HepG2 (cell line): ENCODE measurements at regions not wholly inside any gene's neighbourhood (a gene's known extent, or its start where the extent isn't known, plus 50 kb on each side); places are given as distances from the start of the nearest gene placed in this dataset.

ENCODE experiments used
- ATAC-seq: fragments of 200-7000 bp; cut with Tn5 transposase; 3 replicates; pipeline ENCODE4 v1.9.1; 2020; ENCODE audit warnings: mild to moderate bottlenecking, moderate library complexity
- BruUV-seq: library from RNA; stranded (reverse); fragments of 400-500 nt; replicated peaks from 2 replicates; lab custom pipeline; 2021; lab: Mats Ljungman, UMichigan
- CTCF ChIA-PET: fragments of 300-600 bp; formaldehyde crosslinking; extraction: SDS; loops from one replicate; lab custom pipeline; 2021; ENCODE audit warnings: low total read pairs, inconsistent platforms, low intra/inter-chr PET ratio; lab: Yijun Ruan, JAX
- POLR2A ChIA-PET: fragments of 350-600 bp; sonication (Branson Sonifier 250); formaldehyde crosslinking; loops from one replicate; lab custom pipeline; 2020; ENCODE audit warnings: antibody characterized with exemption, inconsistent platforms; lab: Yijun Ruan, JAX
- DNase-seq: peaks from one replicate; pipeline ENCODE4 v3.0.0-alpha.2; 2015; ENCODE audit warnings: low spot score
- FAIRE-seq: peaks from 3 replicates; lab custom pipeline; 2011; peaks lifted over from hg19 to GRCh38; lab: Jason Lieb, UNC
- H2AFZ ChIP-seq: one replicate; pipeline ENCODE4 v1.6.1; 2011; ENCODE audit warnings: low read length, inconsistent platforms
- H3K27ac ChIP-seq: fragments of 300-600 bp; 3 replicates; pipeline ENCODE4 v1.8.0; 2011; ENCODE audit warnings: mixed run types, mild to moderate bottlenecking, mixed read lengths, low read length, inconsistent platforms; ENCODE audit not compliant: insufficient read depth; ENCODE audit errors: extremely low read length
- H3K27me3 ChIP-seq, 2 experiments: fragments of 200-600 bp in 1 of 2; 2 replicates in 1 of 2; 3 replicates in 1 of 2; pipeline versions ENCODE4 v1.6.0 to v1.8.0; 2011; ENCODE audit warnings: low read length in 2 of 2, mild to moderate bottlenecking in 2 of 2, moderate library complexity in 2 of 2, inconsistent platforms in 1 of 2; ENCODE audit not compliant: insufficient read depth in 2 of 2, control insufficient read depth in 1 of 2
- H3K36me3 ChIP-seq, 2 experiments: fragments of 200-600 bp in 1 of 2; replicated peaks in 1 of 2; 2 replicates in 1 of 2; 3 replicates in 1 of 2; pipeline versions ENCODE4 v1.5.1 to v1.8.0; 2011; ENCODE audit warnings: low read length in 2 of 2, inconsistent platforms in 1 of 2; ENCODE audit not compliant: insufficient read depth in 2 of 2, control insufficient read depth in 1 of 2
- H3K4me1 ChIP-seq: 2 replicates; pipeline ENCODE4 v1.5.1; 2012; ENCODE audit warnings: low read length, inconsistent platforms; ENCODE audit not compliant: insufficient read depth
- H3K4me2 ChIP-seq: 2 replicates; pipeline ENCODE4 v1.6.0; 2011; ENCODE audit warnings: low read depth, low read length, inconsistent platforms
- H3K4me3 ChIP-seq, 3 experiments: fragments of 200-600 bp in 1 of 3; sonication (generic), shearing (Covaris generic) in 1 of 3; replicated peaks in 1 of 3; 2 replicates each; pipeline ENCODE4 v1.5.1; 2011 to 2016; ENCODE audit warnings: low read length in 3 of 3, inconsistent platforms in 2 of 3, low read depth in 2 of 3, mild to moderate bottlenecking in 2 of 3, control low read depth in 1 of 3, mixed read lengths in 1 of 3; ENCODE audit not compliant: insufficient read depth in 1 of 3
- H3K79me2 ChIP-seq: one replicate; pipeline ENCODE4 v1.6.1; 2011; ENCODE audit warnings: low read length, inconsistent platforms; ENCODE audit not compliant: insufficient read depth
- H3K9ac ChIP-seq: 2 replicates; pipeline ENCODE4 v1.6.0; 2011; ENCODE audit warnings: mild to moderate bottlenecking, low read depth, low read length, inconsistent platforms; ENCODE audit not compliant: insufficient read depth
- H3K9me3 ChIP-seq: 2 replicates; pipeline ENCODE4 v1.5.1; 2012; ENCODE audit warnings: mild to moderate bottlenecking, low read length
- H4K20me1 ChIP-seq: 2 replicates; pipeline ENCODE4 v1.6.0; 2011; ENCODE audit warnings: inconsistent platforms, mild to moderate bottlenecking, low read length, moderate library complexity; ENCODE audit not compliant: insufficient read depth
- AHR ChIP-seq: IDR thresholded peaks from 2 replicates; pipeline ENCODE4 v1.6.1; 2018; ENCODE audit warnings: missing genetic modification reagents, missing compliant biosample characterization
- ARNT2 ChIP-seq: sonication (generic); formaldehyde crosslinking; IDR thresholded peaks from 2 replicates; pipeline ENCODE4 v1.8.0; 2022; ENCODE audit warnings: mild to moderate bottlenecking, low read depth, missing genetic modification reagents, moderate library complexity
- BRCA1 ChIP-seq: sonication (generic); formaldehyde crosslinking; IDR thresholded peaks from 2 replicates; pipeline ENCODE4 v1.4.0; 2020; ENCODE audit warnings: missing genetic modification reagents
- MIXL1 ChIP-seq: IDR thresholded peaks from 2 replicates; pipeline ENCODE4 v1.6.1; 2016
- NR2C2 ChIP-seq: sonication (generic); formaldehyde crosslinking; IDR thresholded peaks from 2 replicates; pipeline ENCODE4 v1.4.0; 2020; ENCODE audit warnings: missing genetic modification reagents, mild to moderate bottlenecking, moderate library complexity, borderline replicate concordance
- ZNF567 ChIP-seq: sonication (generic); formaldehyde crosslinking; IDR thresholded peaks from 2 replicates; pipeline ENCODE4 v1.8.1; 2023; ENCODE audit warnings: mild to moderate bottlenecking, missing genetic modification reagents, borderline replicate concordance
- ZNF644 ChIP-seq: IDR thresholded peaks from 2 replicates; pipeline ENCODE4 v1.6.1; 2016; ENCODE audit warnings: low read depth
- ZNF883 ChIP-seq: sonication (generic); formaldehyde crosslinking; IDR thresholded peaks from 2 replicates; pipeline ENCODE4 v1.5.1; 2020; ENCODE audit warnings: mild to moderate bottlenecking, missing genetic modification reagents; ENCODE audit errors: not compliant biosample characterization
- WGBS: methylation state at CpG from one replicate; pipeline ENCODE4 v1.1.6; 2017; ENCODE audit warnings: low lambda C conversion rate; 5-methylcytosine and 5-hydroxymethylcytosine counted together
- in situ Hi-C: cut with HindIII; loops from 2 replicates; pipeline ENCODE4 v1.10.0; 2017; ENCODE audit warnings: low pct_unique_long_range_greater_than_20kb; ENCODE audit not compliant: extremely low pct_ligation_motif_present
- intact Hi-C: fragments of 100-400 bp; cut with micrococcal nuclease; formaldehyde crosslinking; loops from one replicate; pipeline ENCODE4 v1.10.0; 2022; ENCODE audit not compliant: unreplicated experiment
- TF ChIP-seq, protein P1 (sequence below): sonication (generic); formaldehyde crosslinking; IDR thresholded peaks from 2 replicates; pipeline ENCODE4 v1.9.0; 2021; ENCODE audit warnings: missing genetic modification reagents, borderline replicate concordance
- TF ChIP-seq, protein P2 (sequence below): sonication (generic); IDR thresholded peaks from 2 replicates; pipeline ENCODE4 v1.6.1; 2016; ENCODE audit warnings: low read depth, borderline replicate concordance

DNA sequence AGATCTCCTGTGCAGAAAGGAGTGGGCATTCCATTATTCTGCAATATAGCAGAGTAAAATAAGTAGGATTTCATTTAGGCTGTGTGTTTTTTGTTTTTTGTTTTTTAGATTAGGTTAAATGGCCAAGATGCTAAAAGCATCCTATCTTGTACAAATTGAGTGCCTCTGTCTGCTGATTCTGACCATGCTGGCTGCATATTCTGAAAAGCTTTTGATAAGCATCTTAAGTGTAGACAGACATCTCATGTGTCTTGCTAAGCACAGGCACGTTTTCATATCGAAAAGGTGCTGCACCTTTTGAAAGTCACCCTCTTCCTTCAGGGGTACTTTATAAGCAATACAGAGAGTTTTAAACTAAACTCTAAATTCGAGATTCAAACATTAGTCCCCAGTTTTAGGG lies 74.0 kb upstream of the BCL11A start (continued):
- TF ChIP-seq, protein P1, sequence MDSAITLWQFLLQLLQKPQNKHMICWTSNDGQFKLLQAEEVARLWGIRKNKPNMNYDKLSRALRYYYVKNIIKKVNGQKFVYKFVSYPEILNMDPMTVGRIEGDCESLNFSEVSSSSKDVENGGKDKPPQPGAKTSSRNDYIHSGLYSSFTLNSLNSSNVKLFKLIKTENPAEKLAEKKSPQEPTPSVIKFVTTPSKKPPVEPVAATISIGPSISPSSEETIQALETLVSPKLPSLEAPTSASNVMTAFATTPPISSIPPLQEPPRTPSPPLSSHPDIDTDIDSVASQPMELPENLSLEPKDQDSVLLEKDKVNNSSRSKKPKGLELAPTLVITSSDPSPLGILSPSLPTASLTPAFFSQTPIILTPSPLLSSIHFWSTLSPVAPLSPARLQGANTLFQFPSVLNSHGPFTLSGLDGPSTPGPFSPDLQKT (CRISPR knock-in tag): no peak
- TF ChIP-seq ZNF644 (CRISPR knock-in tag): no peak
- TF ChIP-seq ZNF567 (CRISPR knock-in tag): no peak
- TF ChIP-seq NR2C2 (CRISPR knock-in tag): no peak

DNA sequence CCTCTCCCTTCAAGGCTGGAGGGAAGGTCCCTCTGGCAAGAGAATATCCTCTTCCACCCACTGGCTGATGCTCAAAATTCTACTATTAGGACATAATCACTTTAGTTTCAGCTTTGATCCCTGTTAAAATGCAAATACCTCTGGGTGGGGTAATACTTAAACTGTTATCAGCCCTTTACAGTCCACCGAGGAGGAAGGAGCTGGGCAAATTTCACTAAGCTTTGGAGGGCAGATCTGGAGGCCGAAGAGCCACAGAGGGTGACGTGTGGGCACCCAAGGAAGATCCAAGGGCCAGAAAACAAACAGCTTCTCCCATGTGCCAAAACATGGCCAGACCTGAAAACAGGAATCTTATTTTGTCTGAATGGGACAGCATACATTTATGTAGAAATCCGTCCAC lies 74.6 kb upstream of the BCL11A start:
- no peak for DNase-seq
- WGBS: 11% methylated on average over 4 of the region's 4 CpGs

More for the DNA sequence above, 74.6 kb upstream of the BCL11A start:
- no peak overlapping the region for H3K27ac ChIP-seq
- ATAC-seq (no peak), FAIRE-seq (no peak)
- intact Hi-C loops: no loop called here
- H3K9ac ChIP-seq: no peak overlapping the region
- peaks cover 0 to 9% of the 10 kb centered on the region in 2 experiments; a peak in 2 of 5 replicates for H3K27me3 ChIP-seq
- in situ Hi-C loops: no loop called here
- CTCF ChIA-PET: no interaction called here
- no TSS peak for BruUV-seq
- H3K79me2 ChIP-seq: no peaks in the 10 kb centered on the region
- no peak overlapping the region for H3K4me2 ChIP-seq
- H3K36me3 ChIP-seq: no peaks in the 10 kb centered on the region
- H3K9me3 ChIP-seq: no peaks in the 10 kb centered on the region
- H3K4me1 ChIP-seq: no peaks in the 10 kb centered on the region
- H2AFZ ChIP-seq: no peak overlapping the region
- TF ChIP-seq BRCA1 (CRISPR knock-in tag) (no peak), ZNF883 (CRISPR knock-in tag) (no peak), MIXL1 (CRISPR knock-in tag) (no peak), ARNT2 (no peak), AHR (CRISPR knock-in tag) (no peak)
- TF ChIP-seq, protein P2, sequence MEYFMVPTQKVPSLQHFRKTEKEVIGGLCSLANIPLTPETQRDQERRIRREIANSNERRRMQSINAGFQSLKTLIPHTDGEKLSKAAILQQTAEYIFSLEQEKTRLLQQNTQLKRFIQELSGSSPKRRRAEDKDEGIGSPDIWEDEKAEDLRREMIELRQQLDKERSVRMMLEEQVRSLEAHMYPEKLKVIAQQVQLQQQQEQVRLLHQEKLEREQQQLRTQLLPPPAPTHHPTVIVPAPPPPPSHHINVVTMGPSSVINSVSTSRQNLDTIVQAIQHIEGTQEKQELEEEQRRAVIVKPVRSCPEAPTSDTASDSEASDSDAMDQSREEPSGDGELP: no peak
- no peak overlapping the region for H3K4me3 ChIP-seq
- POLR2A ChIA-PET: no interaction called here
- H4K20me1 ChIP-seq: no peaks in the 10 kb centered on the region
